8988T (cell line): ENCODE measurements at regions not wholly inside any gene's neighbourhood (a gene's known extent, or its start where the extent isn't known, plus 50 kb on each side); places are given as distances from the start of the nearest gene placed in this dataset.
"Not testable (repeated sequence)": the region's sequence is repeated elsewhere in the genome, so short reads cannot be mapped to it uniquely, and the experiment has no call there.

Source experiments
- DNase-seq: peaks from one replicate; pipeline ENCODE4 v3.0.0; 2011

- DNase-seq = no peak
Measured at GRCh38 chr10:123323884-123324283, 169.7 kb downstream of the BUB3 start.

- no peak for DNase-seq
Measured at GRCh38 chr10:123325663-123326190, 171.5 kb downstream of the BUB3 start.

- no peak for DNase-seq
Measured at GRCh38 chr10:123326674-123327073, 172.5 kb downstream of the BUB3 start.

GRCh38 chr10:123327450-123327849 lies 173.2 kb downstream of the BUB3 start:
- no peak for DNase-seq

GRCh38 chr10:123327896-123328295 lies 173.7 kb downstream of the BUB3 start:
- DNase-seq = no peak

GRCh38 chr10:123331438-123331837 lies 177.2 kb downstream of the BUB3 start:
- no peak for DNase-seq

GRCh38 chr10:123346581-123346980 lies 192.4 kb downstream of the BUB3 start:
- DNase-seq = no peak

- no peak for DNase-seq
Measured at GRCh38 chr10:123348691-123349572, 194.7 kb downstream of the BUB3 start.

GRCh38 chr10:123351715-123352114 lies 197.5 kb downstream of the BUB3 start:
- no peak for DNase-seq

GRCh38 chr10:123354521-123354920 lies 200.3 kb downstream of the BUB3 start:
- no peak for DNase-seq

- no peak for DNase-seq
Measured at GRCh38 chr10:123355748-123356481, 201.7 kb downstream of the BUB3 start.

GRCh38 chr10:123356799-123357198 lies 202.6 kb downstream of the BUB3 start:
- DNase-seq = no peak

- no peak for DNase-seq
Measured at GRCh38 chr10:123357421-123357930, 203.3 kb downstream of the BUB3 start.

- no peak for DNase-seq
Measured at GRCh38 chr10:123359539-123359938, 205.3 kb downstream of the BUB3 start.

- no peak for DNase-seq
Measured at GRCh38 chr10:123361832-123362231, 207.6 kb downstream of the BUB3 start.

- DNase-seq = no peak
Measured at GRCh38 chr10:123367195-123367594, 213.0 kb downstream of the BUB3 start.

GRCh38 chr10:123371626-123372025 lies 217.4 kb downstream of the BUB3 start:
- DNase-seq = not testable (repeated sequence)

GRCh38 chr10:123373591-123373990 lies 219.4 kb downstream of the BUB3 start:
- no peak for DNase-seq

GRCh38 chr10:123375097-123375496 lies 220.9 kb downstream of the BUB3 start:
- no peak for DNase-seq

- DNase-seq = no peak
Measured at GRCh38 chr10:123375738-123376137, 221.5 kb downstream of the BUB3 start.

- DNase-seq = no peak
Measured at GRCh38 chr10:123377883-123378282, 223.7 kb downstream of the BUB3 start.

GRCh38 chr10:123378302-123378701 lies 224.1 kb downstream of the BUB3 start:
- DNase-seq = no peak

- no peak for DNase-seq
Measured at GRCh38 chr10:123379156-123379555, 225.0 kb downstream of the BUB3 start.
